RWPE2 (cell line): ENCODE measurements at regions not wholly inside any gene's neighbourhood (a gene's known extent, or its start where the extent isn't known, plus 50 kb on each side); places are given as distances from the start of the nearest gene placed in this dataset.
"Not testable (repeated sequence)": the region's sequence is repeated elsewhere in the genome, so short reads cannot be mapped to it uniquely, and the experiment has no call there.

Source experiments
- ATAC-seq: fragments of 200-7000 bp; cut with Tn5 transposase; 3 replicates; pipeline ENCODE4 v1.9.1; 2021; ENCODE audit warnings: low read depth
- DNase-seq: peaks from one replicate; pipeline ENCODE4 v3.0.0-alpha.2; 2020; ENCODE audit warnings: low spot score
- H3K27ac ChIP-seq: fragments of 450-650 bp; 2 replicates; pipeline ENCODE4 v1.5.1; 2017; ENCODE audit warnings: mild to moderate bottlenecking; ENCODE audit not compliant: poor library complexity, severe bottlenecking
- H3K27me3 ChIP-seq: fragments of 250-450 bp; sonication (Bioruptor Pico); 2 replicates; pipeline ENCODE4 v1.5.1; 2021; ENCODE audit warnings: mild to moderate bottlenecking, moderate library complexity; ENCODE audit not compliant: insufficient read depth, poor library complexity, severe bottlenecking
- H3K36me3 ChIP-seq: fragments of 250-450 bp; sonication (Bioruptor Pico); 2 replicates; pipeline ENCODE4 v1.5.1; 2020; ENCODE audit warnings: low read depth, mild to moderate bottlenecking, moderate library complexity
- H3K4me1 ChIP-seq: fragments of 250-450 bp; sonication (Bioruptor Pico); 2 replicates; pipeline ENCODE4 v1.5.1; 2021; ENCODE audit warnings: mild to moderate bottlenecking, moderate library complexity; ENCODE audit not compliant: insufficient read depth, poor library complexity, severe bottlenecking
- H3K4me3 ChIP-seq: fragments of 250-450 bp; sonication (Bioruptor Pico); 2 replicates; pipeline ENCODE4 v1.5.1; 2021; ENCODE audit warnings: mild to moderate bottlenecking, moderate library complexity; ENCODE audit not compliant: severe bottlenecking
- H3K9me3 ChIP-seq: fragments of 250-450 bp; sonication (Bioruptor Pico); 2 replicates; pipeline ENCODE4 v1.5.1; 2021; ENCODE audit warnings: mild to moderate bottlenecking, moderate library complexity; ENCODE audit not compliant: severe bottlenecking
- CTCF ChIP-seq: fragments of 450-650 bp; IDR thresholded peaks from one replicate; pipeline ENCODE4 v1.5.1; 2017; ENCODE audit warnings: mild to moderate bottlenecking, moderate library complexity; ENCODE audit not compliant: poor library complexity, severe bottlenecking

- ATAC-seq: no peak
- Histone ChIP-seq H3K27me3 (no peaks in the 10 kb centered on the region), H3K4me3 (no peak overlapping the region), H3K4me1 (peaks cover under 1% of the 10 kb centered on the region), H3K9me3 (no peaks in the 10 kb centered on the region), H3K27ac (no peak overlapping the region), H3K36me3 (no peaks in the 10 kb centered on the region)
- DNase-seq: no peak
- TF ChIP-seq CTCF: no peak
Observed at GRCh38 chr1:41976671-41977070, 57.9 kb upstream of the HIVEP3 start.

- Histone ChIP-seq H3K9me3 (no peaks in the 10 kb centered on the region), H3K27ac (no peak overlapping the region), H3K27me3 (no peaks in the 10 kb centered on the region), H3K36me3 (no peaks in the 10 kb centered on the region), H3K4me3 (no peak overlapping the region), H3K4me1 (no peaks in the 10 kb centered on the region)
- DNase-seq: no peak
- TF ChIP-seq CTCF: no peak
- ATAC-seq: no peak
Observed at GRCh38 chr1:41975850-41976569, 57.3 kb upstream of the HIVEP3 start.

GRCh38 chr1:41975121-41975520 is 56.4 kb upstream of the HIVEP3 start:
- Histone ChIP-seq H3K27me3 (no peaks in the 10 kb centered on the region), H3K4me1 (no peaks in the 10 kb centered on the region)
- no peak for TF ChIP-seq CTCF

GRCh38 chr1:41968557-41968956 is 49.8 kb upstream of the HIVEP3 start:
- not testable (repeated sequence) for DNase-seq, H3K9me3 ChIP-seq, ATAC-seq, H3K4me3 ChIP-seq, H3K36me3 ChIP-seq, H3K27me3 ChIP-seq, H3K27ac ChIP-seq, H3K4me1 ChIP-seq

More at GRCh38 chr1:41975121-41975520, 56.4 kb upstream of the HIVEP3 start:
- Histone ChIP-seq H3K4me3 (no peak overlapping the region), H3K27ac (no peak overlapping the region), H3K36me3 (no peaks in the 10 kb centered on the region), H3K9me3 (no peaks in the 10 kb centered on the region)
- ATAC-seq (no peak), DNase-seq (no peak)
